CD4-positive, alpha-beta T cell treated with Interleukin-2 at 100 ng/mL for 4 hours (primary cell): ENCODE measurements at regions not wholly inside any gene's neighbourhood (a gene's known extent, or its start where the extent isn't known, plus 50 kb on each side); places are given as distances from the start of the nearest gene placed in this dataset.
"Not testable (repeated sequence)": the region's sequence is repeated elsewhere in the genome, so short reads cannot be mapped to it uniquely, and the experiment has no call there.

Experiments used
- DNase-seq: peaks from one replicate; pipeline ENCODE4 v3.0.0-alpha.2; 2020; ENCODE audit warnings: low spot score

DNA sequence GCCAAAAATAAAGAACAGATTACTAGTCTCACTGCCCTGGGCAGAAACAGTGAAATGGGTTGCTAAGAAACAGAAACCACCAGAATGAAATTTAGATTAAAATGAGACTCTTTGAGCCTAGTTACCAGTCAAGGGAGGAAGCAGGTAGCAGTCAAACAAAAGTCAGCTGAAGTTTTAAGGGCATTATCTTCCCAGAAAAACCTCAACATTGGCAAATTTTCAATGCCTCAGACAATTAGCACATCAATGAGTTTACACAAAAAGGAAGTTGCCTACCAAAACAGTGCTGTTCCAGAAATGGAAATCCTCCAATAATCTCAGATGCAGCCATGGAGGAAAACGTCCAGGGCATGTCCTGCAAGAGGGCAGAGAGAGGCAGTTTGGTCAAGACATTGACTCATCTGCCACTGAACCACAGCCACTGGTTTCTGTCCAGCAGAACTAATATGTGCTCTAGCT lies 399.7 kb upstream of the ADGRB3 start:
- DNase-seq = no peak

DNA sequence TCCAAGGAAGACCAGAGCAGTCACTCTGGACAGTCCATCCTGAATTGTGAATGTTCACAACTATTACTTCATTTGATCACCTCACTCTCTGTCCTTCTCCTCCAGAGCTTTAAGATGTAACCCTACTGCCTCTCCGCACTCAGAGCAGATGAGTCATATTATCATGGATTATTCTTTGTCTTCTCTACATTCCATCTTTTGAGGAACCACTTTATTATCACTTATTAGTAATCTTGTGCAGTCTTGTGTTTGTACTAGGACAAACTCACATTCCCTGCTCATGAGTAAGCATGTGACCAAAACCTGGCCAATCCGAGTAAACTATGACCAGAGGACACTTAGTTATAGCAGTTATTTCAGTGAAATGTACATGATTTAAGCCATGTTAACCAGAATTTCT lies 401.5 kb upstream of the ADGRB3 start:
- DNase-seq = no peak

DNA sequence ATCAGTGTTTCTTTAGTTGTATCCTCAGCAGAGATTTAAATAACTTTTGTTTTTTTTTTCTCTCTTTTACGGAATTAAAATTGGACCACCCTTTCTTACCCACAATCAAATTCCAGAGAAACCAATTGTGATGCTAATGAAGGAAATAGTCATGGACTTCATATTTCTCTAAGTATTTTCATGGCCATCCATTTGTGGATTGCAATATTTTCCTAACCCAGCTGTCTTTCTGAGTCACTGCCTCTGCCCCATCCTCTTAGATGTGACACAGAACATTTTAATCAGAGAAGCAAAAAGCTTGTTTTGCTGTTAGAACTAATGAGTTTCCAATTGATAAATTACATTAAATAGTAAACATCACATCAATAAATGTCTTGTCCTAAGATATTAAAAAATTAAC lies 405.5 kb upstream of the ADGRB3 start:
- DNase-seq = no peak

DNA sequence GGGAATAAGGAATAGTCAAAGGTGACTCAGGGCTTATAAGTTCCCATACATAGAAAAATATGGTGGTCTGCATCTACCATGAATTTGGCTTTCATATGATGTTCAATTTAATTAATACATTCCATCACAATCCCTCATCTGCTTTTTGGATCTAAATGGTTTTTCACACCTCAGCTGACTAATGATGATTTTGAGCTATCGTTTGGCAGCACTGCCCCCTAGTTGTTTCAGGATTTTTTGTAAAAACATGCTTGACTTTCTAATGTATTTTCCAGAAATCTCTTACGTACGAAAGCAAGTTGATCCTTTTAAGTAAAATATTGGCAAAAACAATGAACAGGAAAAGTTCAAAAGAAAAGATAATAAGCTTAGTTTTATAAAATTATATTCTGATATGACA lies 408.6 kb upstream of the ADGRB3 start:
- DNase-seq = no peak

DNA sequence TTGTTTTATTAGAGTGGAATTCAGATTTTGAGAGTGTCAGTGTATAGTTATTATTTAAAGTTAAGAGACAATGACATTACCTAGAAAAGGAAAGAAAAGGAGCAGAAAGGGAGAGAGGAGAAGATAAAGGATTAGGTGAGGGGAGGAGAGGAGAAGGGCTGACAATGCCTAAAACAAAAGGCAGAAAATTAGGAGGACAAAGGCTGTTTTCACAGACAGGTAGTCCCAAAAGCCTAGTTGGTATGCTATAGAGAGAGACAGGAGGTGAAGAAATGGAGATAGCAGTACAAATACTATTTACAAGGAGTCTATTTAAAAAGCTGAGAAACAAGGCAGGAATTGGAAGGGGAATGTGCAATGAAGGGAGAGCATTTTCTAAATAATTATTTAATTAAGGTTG lies 409.4 kb upstream of the ADGRB3 start:
- no peak for DNase-seq

DNA sequence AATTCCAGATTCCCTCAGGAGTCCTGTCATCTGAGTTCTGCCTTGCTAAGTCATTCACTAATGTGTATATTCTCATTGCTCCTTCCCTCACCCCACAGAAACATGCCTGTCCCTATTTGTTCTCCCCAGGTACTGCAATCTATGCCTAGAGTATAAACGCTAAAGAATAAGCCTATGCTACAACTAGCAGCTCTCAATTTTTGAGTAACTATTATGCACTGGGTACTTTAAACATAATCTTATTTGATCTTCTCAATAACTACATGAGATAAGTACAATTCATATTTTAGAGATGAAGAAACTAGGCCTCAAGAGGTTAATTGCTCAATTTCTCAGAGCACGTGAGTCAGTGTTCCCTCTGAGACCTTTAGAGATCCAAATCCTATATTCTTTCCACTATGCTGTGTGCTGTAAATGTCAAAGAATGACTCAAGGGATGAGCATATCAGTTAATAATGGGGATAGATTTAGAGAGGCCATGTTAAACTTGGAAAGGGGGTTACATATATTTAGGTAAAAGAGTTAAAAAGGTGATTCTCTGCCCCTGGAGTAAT lies 423.8 kb upstream of the ADGRB3 start:
- DNase-seq = no peak

DNA sequence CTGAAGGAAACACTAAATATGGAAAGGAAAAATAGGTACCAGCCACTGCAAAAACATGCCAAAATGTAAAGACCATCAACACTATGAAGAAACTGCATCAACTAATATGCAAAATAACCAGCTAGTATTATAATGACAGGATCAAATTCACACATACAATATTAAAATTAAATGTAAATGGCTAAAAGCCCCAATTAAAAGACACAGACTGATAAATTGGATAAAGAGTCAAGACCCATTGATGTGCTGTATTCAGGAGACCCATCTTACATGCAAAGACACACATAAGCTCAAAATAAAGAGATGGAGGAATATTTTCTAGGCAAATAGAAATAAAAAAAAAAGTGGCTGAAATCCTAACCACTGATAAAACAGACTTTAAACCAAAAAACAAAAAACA lies 427.5 kb upstream of the ADGRB3 start:
- not testable (repeated sequence) for DNase-seq

DNA sequence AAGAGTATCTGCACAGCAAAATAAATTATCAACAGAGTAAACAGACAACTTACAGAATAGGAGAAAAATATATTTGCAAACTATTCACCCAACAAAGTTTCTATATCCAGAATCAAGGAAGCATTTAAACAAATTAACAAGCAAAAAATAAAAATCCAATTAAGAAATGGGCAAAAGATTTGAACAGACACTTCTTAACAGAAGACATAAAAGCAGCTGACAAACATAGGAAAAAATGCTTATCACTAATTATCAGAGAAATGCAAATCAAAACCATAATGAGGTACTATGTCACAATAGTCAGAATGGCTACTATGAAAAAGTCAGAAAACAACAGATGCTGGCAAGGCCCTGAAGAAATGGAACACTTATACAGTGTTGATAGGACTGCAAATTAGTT lies 434.2 kb upstream of the ADGRB3 start:
- no peak for DNase-seq

DNA sequence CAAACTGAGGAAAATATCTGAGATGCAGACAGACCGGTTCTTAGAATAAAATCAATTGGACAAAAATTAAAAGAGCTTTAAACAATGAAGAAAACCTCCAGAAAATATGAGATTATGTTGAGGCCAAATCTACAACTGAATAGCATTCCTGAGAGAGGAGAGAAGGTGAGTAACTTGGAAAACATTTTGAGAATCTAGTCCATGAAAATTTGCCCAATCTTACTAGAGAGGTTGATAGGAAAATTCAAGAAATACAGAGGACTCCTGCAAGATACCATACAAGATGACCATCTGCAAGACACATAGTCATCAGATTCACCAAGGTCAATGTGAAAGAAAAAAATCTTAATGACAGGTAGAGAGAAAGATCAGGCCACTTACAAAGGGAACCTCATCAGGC lies 437.7 kb upstream of the ADGRB3 start:
- DNase-seq = no peak

DNA sequence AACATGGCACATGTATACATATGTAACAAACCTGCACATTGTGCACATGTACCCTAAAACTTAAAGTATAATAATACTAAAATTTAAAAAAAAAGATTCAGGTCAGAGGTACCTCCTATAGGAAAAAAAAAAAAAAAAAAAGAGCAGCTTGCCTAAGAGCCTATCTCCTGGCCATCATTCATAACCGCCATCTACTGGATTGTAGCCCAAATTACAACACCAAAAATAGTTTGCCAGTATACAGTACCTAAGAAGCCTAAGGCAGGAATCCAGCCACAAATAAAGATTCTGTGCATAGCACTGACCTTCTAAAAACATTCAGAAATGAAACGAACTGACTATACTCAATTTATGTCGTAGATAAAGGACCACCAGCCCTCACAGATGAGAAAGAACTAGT lies 438.4 kb upstream of the ADGRB3 start:
- DNase-seq = no peak

DNA sequence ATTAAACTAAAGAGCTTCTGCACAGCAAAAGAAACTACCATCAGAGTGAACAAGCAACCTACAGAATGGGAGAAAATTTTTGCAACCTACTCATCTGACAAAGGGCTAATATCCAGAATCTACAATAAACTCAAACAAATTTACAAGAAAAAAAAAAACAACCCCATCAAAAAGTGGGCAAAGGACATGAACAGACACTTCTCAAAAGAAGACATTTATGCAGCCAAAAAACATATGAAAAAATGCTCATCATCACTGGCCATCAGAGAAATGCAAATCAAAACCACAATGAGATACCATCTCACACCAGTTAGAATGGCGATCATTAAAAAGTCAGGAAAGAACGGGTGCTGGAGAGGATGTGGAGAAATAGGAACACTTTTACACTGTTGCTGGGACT lies 439.3 kb upstream of the ADGRB3 start:
- not testable (repeated sequence) for DNase-seq

DNA sequence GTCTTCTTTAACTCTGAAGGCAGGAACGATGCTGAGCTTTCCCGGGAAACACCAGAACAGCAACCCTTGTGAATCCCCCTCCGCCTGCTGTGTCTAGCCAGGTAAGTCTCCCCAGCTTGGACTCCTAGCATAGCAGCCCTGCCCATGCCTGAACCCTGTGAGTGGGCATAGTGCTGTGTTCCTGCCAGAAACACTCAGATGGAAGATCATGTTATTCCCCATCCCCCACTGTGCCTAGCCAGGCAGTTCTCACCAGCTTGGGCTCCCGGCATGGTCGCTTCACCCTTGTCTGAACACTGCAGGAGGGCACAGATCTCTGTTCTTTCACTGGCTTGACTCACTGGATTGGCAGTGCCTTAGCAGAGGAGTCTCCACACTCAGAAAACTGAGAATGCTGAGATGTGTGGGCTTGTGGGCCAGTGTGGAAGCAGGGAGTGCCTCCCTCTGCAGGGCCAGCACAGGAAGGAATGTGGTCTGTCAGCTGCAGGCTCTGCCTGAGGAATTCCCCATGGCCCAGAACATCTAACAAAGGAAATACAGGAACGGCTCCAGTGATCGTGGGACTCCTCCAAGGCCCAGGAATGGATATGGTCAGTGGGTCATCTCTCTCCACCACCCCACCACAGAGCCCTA lies 440.1 kb upstream of the ADGRB3 start:
- no peak for DNase-seq

DNA sequence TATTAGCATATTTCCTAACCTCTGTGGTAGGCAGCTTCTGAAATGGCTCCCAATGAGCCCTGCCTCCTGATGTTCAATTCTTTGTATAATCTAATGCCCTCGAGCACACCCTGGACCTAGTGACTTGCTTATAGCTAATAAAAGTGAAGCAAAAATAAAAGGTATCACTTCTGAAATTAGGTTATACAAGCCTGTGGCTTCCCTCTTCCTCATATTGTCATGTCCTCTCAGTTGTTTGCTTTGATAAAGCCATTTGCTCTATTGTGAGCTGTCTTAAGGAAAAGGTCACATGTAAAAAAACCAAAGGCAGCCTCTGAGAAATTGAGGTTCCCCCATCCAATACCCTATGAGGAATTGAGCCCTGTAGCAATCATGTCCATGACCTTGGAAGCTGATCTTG lies 442.1 kb upstream of the ADGRB3 start:
- DNase-seq = no peak

DNA sequence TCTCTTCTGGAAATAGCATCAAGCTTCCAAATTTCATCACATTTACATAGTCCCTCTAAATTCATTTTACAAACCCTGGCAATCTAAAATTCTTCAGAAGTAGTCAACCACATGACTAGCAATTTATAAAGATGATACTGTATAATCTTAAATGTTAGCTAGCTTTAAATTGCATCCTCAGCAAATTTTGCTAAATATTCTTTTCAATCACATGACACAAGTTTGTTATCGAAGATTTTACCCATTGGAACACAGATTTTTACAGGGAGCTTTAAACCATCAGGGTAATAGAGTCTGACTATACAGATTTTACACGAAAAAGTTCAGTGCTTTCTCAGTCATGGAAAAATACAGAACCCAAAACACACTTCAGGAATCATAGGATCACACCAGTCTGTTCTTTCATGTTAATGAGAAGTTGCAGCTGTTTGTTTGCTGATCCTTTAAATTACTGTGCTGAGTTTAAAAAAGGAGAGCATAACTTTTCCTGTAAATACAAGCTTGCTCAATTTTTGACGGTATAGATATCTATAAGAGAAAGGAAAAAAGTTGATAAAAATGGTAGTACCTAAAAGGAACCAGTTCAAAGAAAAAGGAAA lies 445.8 kb upstream of the ADGRB3 start:
- DNase-seq = no peak

DNA sequence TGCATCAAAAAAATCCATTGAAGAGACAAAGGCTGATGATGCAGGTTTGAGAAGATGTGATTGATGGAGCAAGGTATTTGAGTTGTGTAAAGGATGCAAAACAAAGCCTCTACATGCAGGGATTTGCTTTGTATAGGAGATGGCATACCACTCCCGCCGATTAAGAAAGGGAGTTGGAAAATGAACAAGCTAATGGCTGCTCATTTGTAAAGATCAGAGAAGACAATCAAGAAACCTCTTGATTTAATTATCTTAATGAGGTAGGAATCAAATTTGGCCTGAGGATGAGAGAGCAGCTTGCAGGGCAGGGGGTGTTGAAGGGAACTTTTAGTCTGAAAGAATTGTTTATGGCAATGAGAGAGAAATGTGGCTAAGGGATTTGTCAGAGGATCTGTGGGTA lies 448.2 kb upstream of the ADGRB3 start:
- no peak for DNase-seq

DNA sequence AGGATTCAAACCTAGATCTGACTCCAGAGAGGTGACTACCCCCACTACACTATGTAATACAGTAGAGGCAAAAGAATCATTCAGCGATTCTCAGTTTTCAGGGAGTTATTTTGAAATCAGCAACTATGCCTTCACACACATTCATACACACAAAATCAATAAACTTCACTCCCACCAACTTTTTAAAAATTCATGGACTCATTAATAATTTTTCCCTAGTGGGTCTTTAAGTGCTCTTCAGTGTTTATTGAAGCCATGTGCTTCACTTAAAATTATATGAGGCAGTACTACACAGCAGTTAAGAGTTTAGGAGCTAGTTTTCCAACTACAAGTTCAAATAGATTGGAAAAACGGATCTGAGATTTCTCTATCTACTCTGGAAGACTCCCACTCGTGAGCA lies 452.7 kb upstream of the ADGRB3 start:
- DNase-seq = no peak

DNA sequence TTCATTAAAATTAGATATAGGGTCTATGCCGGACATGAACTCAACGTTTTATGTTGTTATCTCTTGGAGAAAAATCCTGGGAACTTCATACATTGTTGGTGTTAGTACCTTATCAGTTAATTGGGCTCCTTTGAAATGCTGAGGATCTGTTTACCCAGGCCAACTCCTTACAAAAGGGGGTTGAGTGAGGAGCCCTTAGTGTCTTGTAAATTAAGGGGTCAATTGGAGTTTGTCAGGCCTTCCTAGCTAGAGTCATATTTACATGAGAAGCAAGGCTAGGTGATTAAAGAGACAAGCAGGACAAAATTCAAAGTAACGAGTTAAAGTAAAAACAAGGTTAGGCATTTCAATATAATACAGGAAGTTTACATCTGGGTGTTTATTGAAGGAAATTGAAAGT lies 454.1 kb upstream of the ADGRB3 start:
- DNase-seq = not testable (repeated sequence)

DNA sequence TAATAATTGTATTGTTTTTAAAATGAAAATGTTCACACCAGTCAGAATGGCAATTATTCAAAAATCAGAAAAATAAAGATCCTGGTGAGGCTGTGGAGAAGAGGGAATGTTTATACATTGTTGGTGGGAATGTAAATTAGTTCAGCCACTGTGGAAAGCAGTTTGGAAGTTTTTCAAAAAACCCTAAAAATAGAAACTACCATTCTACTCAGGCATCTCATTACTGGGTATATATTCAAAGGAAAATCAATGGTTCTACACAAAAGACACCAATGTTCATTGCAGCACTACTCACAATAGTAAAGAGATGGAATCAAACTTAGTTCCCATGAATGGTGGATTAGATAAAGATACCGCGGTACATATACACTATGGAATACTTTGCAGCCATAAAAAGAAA lies 461.5 kb upstream of the ADGRB3 start:
- DNase-seq = no peak

DNA sequence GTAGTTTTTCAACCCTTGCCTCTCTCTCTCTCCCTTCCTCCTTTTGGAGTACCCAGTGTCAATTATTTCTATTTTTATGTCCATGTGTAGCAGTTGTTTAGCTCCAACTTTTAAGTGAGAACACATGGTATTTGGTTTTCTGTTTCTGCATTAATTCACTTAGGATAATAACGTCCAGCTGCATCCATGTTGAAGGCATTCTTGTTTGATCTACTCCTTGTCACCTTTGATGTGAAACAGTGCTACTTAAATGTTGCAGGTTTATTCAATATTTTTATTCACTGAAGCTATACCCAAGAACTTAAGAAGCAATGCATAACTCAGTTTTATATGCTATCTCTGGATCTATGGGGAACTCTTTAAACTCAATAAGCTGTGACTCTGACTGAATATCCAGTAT lies 465.2 kb upstream of the ADGRB3 start:
- DNase-seq = no peak

DNA sequence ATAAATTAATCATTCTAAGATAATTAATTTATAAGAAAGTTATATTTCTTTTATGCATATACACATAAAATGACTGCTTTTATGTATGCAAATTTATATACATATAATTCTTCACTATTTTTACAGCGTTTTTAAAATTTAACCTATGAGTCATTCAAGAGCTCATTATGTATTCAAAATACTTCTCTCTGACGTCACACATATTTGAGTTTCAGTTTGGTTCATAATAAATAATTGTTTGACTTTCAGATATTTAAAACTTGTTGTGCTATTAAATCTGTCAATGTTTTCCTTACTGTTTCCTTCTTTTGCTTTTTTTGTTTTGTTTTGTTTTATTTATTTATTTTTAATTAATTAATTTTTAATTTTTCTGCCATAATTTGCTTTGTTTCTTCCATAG lies 467.5 kb upstream of the ADGRB3 start:
- no peak for DNase-seq

DNA sequence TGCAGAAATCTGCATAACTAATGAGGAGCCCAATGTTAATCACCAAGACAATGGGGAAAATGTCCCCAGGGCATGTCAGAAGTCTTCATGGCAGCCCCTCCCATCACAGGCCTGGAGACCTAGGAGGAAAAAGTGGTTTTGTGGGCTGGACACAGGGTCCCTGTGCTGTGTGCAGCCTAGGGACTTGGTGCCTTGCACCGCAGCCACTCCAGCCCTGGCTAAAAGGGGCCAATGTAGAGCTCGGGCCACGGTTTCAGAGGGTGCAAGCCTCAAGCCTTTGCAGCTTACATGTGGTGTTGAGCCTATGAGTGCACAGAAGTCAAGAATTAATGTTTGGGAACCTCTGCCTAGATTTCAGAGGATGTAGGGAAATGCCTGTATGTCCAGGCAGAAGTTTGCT lies 474.3 kb upstream of the ADGRB3 start:
- not testable (repeated sequence) for DNase-seq

DNA sequence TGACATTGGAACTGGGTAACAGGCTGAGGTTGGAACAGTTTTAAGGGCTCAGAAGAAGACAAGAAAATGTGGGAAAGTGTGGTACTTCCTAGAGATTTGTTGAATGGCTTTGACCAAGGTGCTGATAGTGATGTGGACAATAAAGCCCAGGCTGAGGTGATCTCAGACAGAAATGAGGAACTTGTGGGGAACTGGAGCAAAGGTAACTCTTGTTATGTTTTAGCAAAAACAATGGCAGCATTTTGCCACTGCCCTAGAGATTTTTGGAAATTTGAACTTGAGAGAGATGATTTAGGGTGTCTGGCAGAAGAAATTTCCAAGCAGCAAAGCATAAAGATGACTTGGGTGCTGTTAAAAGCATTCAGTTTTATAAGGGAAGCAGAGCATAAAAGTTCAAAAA lies 474.7 kb upstream of the ADGRB3 start:
- DNase-seq = no peak

DNA sequence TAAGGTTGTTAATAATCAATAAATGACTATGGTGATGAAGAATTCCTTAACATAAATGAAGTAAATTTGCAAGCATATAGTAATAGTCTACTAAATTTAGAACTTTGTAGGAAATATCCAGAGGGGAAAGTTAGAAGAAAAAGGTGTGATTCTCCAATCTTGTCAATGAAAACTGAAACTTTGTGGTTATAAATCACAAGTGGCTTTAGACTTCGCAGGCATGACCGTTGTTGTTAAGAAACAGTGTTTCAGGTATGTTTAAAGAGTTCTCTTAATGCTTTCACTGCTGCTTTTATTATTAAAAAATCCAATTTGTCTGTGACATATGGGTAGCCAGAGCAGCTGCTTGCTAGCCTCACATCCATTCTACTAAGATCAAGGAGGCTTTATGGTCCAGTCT lies 475.6 kb upstream of the ADGRB3 start:
- no peak for DNase-seq

DNA sequence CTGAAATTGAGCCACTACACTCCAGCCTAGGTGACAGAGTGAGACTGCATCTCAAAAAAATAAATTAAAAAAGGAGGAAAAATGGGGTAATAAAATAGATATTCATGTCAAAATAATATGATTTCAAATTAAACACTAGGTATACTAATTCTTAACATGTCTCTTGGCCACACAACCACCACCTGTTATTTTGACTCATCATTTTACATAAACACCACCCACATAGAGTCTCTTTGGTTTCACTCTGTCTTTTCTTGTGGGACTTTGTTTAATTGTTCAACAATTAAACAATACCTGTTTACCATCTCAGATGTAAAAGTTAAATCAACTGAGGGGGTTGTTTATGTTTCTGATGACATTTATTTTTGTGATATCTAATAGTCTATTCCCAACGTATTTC lies 476.8 kb upstream of the ADGRB3 start:
- no peak for DNase-seq
